Stimulated activated naive B cell treated with anti-CD40 and anti-IgM and Interleukin-4, amounts not matched to agents 10 μg/mL and 1 μg/mL and 100 μg/mL, for 72 hours (primary cell): ENCODE measurements at regions not wholly inside any gene's neighbourhood (a gene's known extent, or its start where the extent isn't known, plus 50 kb on each side); places are given as distances from the start of the nearest gene placed in this dataset.
A peak's percentile ranks its signal among the peaks of the same experiment; 100 is the strongest.

Experiments
- ATAC-seq, 2 donors: fragments of 150-1000 bp; cut with Tn5 transposase; replicated peaks; 2 replicates each; pipeline ENCODE4 v1.10.0; 2021; ENCODE audit warnings: moderate library complexity in 1 of 2
- DNase-seq: peaks from one replicate; pipeline ENCODE4 v3.0.0; 2021
- H3K27ac Mint-ChIP-seq: one replicate; pipeline ENCODE4 v1.8.0; 2022; ENCODE audit warnings: mild to moderate bottlenecking, mixed read lengths
- H3K27me3 Mint-ChIP-seq, 2 donors: one replicate each; pipeline ENCODE4 v1.8.0; 2022; ENCODE audit warnings: mixed read lengths in 2 of 2
- H3K36me3 Mint-ChIP-seq, 2 donors: one replicate each; pipeline ENCODE4 v1.8.0; 2022; ENCODE audit warnings: mixed read lengths in 2 of 2, mild to moderate bottlenecking in 1 of 2
- H3K4me1 Mint-ChIP-seq, 2 donors: one replicate each; pipeline ENCODE4 v1.8.0; 2022; ENCODE audit warnings: mixed read lengths in 2 of 2, mild to moderate bottlenecking in 1 of 2
- H3K4me3 Mint-ChIP-seq, 2 donors: one replicate each; pipeline ENCODE4 v1.8.0; 2022; ENCODE audit warnings: mild to moderate bottlenecking in 2 of 2, mixed read lengths in 2 of 2, moderate library complexity in 1 of 2
- H3K9me3 Mint-ChIP-seq, 2 donors: one replicate each; pipeline ENCODE4 v1.8.0; 2022; ENCODE audit warnings: mixed read lengths in 2 of 2, mild to moderate bottlenecking in 1 of 2

GRCh38 chr11:26191193-26191592, 140.7 kb upstream of the ANO3 start:
- ATAC-seq (peak; percentile 79 to 87), DNase-seq (no peak)
- H3K27ac Mint-ChIP-seq = no peak overlapping the region
- peaks cover 5 to 11% of the 10 kb centered on the region in 2 donors for H3K4me1 Mint-ChIP-seq
- no peaks in the 10 kb centered on the region for H3K9me3 Mint-ChIP-seq
- H3K27me3 Mint-ChIP-seq = no peaks in the 10 kb centered on the region
- no peaks in the 10 kb centered on the region for H3K36me3 Mint-ChIP-seq
- no peak overlapping the region for H3K4me3 Mint-ChIP-seq

- no peak for DNase-seq
- peaks cover 5 to 11% of the 10 kb centered on the region in 2 donors for H3K4me1 Mint-ChIP-seq
- no peaks in the 10 kb centered on the region for H3K36me3 Mint-ChIP-seq
- no peaks in the 10 kb centered on the region for H3K9me3 Mint-ChIP-seq
- no peak overlapping the region for H3K27ac Mint-ChIP-seq
- ATAC-seq = no peak
- no peak overlapping the region for H3K4me3 Mint-ChIP-seq
- no peaks in the 10 kb centered on the region for H3K27me3 Mint-ChIP-seq
Measured at GRCh38 chr11:26193694-26194365, 138.1 kb upstream of the ANO3 start.

GRCh38 chr11:26194881-26195280, 137.0 kb upstream of the ANO3 start:
- DNase-seq (no peak), ATAC-seq (no peak)
- H3K27ac Mint-ChIP-seq = no peak overlapping the region
- no peaks in the 10 kb centered on the region for H3K9me3 Mint-ChIP-seq
- no peaks in the 10 kb centered on the region for H3K27me3 Mint-ChIP-seq
- no peak overlapping the region for H3K4me3 Mint-ChIP-seq
- H3K4me1 Mint-ChIP-seq = peaks cover 5 to 11% of the 10 kb centered on the region in 2 donors
- H3K36me3 Mint-ChIP-seq = no peaks in the 10 kb centered on the region

GRCh38 chr11:26198532-26199096, 133.3 kb upstream of the ANO3 start:
- no peaks in the 10 kb centered on the region for H3K9me3 Mint-ChIP-seq
- no peak overlapping the region for H3K27ac Mint-ChIP-seq
- H3K4me3 Mint-ChIP-seq = no peak overlapping the region
- ATAC-seq (no peak), DNase-seq (no peak)
- H3K27me3 Mint-ChIP-seq = no peaks in the 10 kb centered on the region
- no peaks in the 10 kb centered on the region for H3K4me1 Mint-ChIP-seq
- H3K36me3 Mint-ChIP-seq = no peaks in the 10 kb centered on the region

- Mint-ChIP-seq H3K36me3 (peaks cover 0 to 2% of the 10 kb centered on the region in 2 donors), H3K27me3 (no peaks in the 10 kb centered on the region), H3K27ac (no peak overlapping the region), H3K4me3 (no peak overlapping the region), H3K9me3 (peaks cover 4 to 6% of the 10 kb centered on the region in 2 donors), H3K4me1 (no peaks in the 10 kb centered on the region)
- DNase-seq = no peak
- ATAC-seq = no peak
Measured at GRCh38 chr11:26199331-26200095, 132.4 kb upstream of the ANO3 start.

GRCh38 chr11:26201411-26201810, 130.5 kb upstream of the ANO3 start:
- H3K4me1 Mint-ChIP-seq = no peaks in the 10 kb centered on the region
- H3K4me3 Mint-ChIP-seq = no peak overlapping the region
- peaks cover 0 to 2% of the 10 kb centered on the region in 2 donors for H3K36me3 Mint-ChIP-seq
- H3K27me3 Mint-ChIP-seq = no peaks in the 10 kb centered on the region
- H3K27ac Mint-ChIP-seq = no peak overlapping the region
- H3K9me3 Mint-ChIP-seq = peaks cover 10% of the 10 kb centered on the region in 2 donors
- ATAC-seq (no peak), DNase-seq (no peak)

- DNase-seq = no peak
- H3K36me3 Mint-ChIP-seq = peaks cover 0 to 2% of the 10 kb centered on the region in 2 donors
- peaks cover 10% of the 10 kb centered on the region in 2 donors for H3K9me3 Mint-ChIP-seq
- H3K4me3 Mint-ChIP-seq = no peak overlapping the region
- no peak overlapping the region for H3K27ac Mint-ChIP-seq
- ATAC-seq = no peak
- H3K4me1 Mint-ChIP-seq = no peaks in the 10 kb centered on the region
- H3K27me3 Mint-ChIP-seq = no peaks in the 10 kb centered on the region
Measured at GRCh38 chr11:26202754-26203153, 129.2 kb upstream of the ANO3 start.

GRCh38 chr11:26204101-26204500, 127.8 kb upstream of the ANO3 start:
- Mint-ChIP-seq H3K9me3 (peaks cover 10 to 11% of the 10 kb centered on the region in 2 donors), H3K4me3 (no peak overlapping the region), H3K36me3 (peaks cover 0 to 2% of the 10 kb centered on the region in 2 donors), H3K27me3 (no peaks in the 10 kb centered on the region), H3K27ac (no peak overlapping the region), H3K4me1 (no peaks in the 10 kb centered on the region)
- no peak for DNase-seq
- no peak for ATAC-seq

- ATAC-seq (peak; percentile 42 to 57), DNase-seq (no peak)
- Mint-ChIP-seq H3K27ac (peak overlapping the region; percentile 20), H3K36me3 (peaks cover 0 to 2% of the 10 kb centered on the region in 2 donors), H3K27me3 (no peaks in the 10 kb centered on the region), H3K4me3 (no peak overlapping the region), H3K4me1 (no peaks in the 10 kb centered on the region), H3K9me3 (peaks cover 10 to 13% of the 10 kb centered on the region in 2 donors)
Measured at GRCh38 chr11:26204839-26205238, 127.1 kb upstream of the ANO3 start.

GRCh38 chr11:26219183-26220117, 112.5 kb upstream of the ANO3 start:
- no peaks in the 10 kb centered on the region for H3K36me3 Mint-ChIP-seq
- no peak for DNase-seq
- H3K27me3 Mint-ChIP-seq = peaks cover 0 to 4% of the 10 kb centered on the region in 2 donors
- H3K9me3 Mint-ChIP-seq = no peaks in the 10 kb centered on the region
- ATAC-seq = no peak
- no peak overlapping the region for H3K4me3 Mint-ChIP-seq
- H3K4me1 Mint-ChIP-seq = peaks cover 0 to 4% of the 10 kb centered on the region in 2 donors
- no peak overlapping the region for H3K27ac Mint-ChIP-seq

- no peaks in the 10 kb centered on the region for H3K27me3 Mint-ChIP-seq
- H3K27ac Mint-ChIP-seq = no peak overlapping the region
- no peak for ATAC-seq
- no peaks in the 10 kb centered on the region for H3K9me3 Mint-ChIP-seq
- H3K36me3 Mint-ChIP-seq = no peaks in the 10 kb centered on the region
- H3K4me3 Mint-ChIP-seq = no peak overlapping the region
- H3K4me1 Mint-ChIP-seq = no peaks in the 10 kb centered on the region
- no peak for DNase-seq
Measured at GRCh38 chr11:26225646-26226045, 106.3 kb upstream of the ANO3 start.

GRCh38 chr11:26227301-26227746, 104.6 kb upstream of the ANO3 start:
- peak; percentile 63 to 84 for ATAC-seq
- H3K9me3 Mint-ChIP-seq = no peaks in the 10 kb centered on the region
- H3K27me3 Mint-ChIP-seq = no peaks in the 10 kb centered on the region
- no peak for DNase-seq
- H3K27ac Mint-ChIP-seq = no peak overlapping the region
- no peaks in the 10 kb centered on the region for H3K36me3 Mint-ChIP-seq
- no peaks in the 10 kb centered on the region for H3K4me1 Mint-ChIP-seq
- H3K4me3 Mint-ChIP-seq = no peak overlapping the region

- Mint-ChIP-seq H3K27ac (no peak overlapping the region), H3K27me3 (no peaks in the 10 kb centered on the region), H3K4me1 (no peaks in the 10 kb centered on the region), H3K36me3 (no peaks in the 10 kb centered on the region), H3K9me3 (no peaks in the 10 kb centered on the region), H3K4me3 (no peak overlapping the region)
- ATAC-seq (no peak), DNase-seq (no peak)
Measured at GRCh38 chr11:26227883-26228502, 103.9 kb upstream of the ANO3 start.

- no peaks in the 10 kb centered on the region for H3K27me3 Mint-ChIP-seq
- DNase-seq (no peak), ATAC-seq (no peak)
- no peaks in the 10 kb centered on the region for H3K36me3 Mint-ChIP-seq
- H3K27ac Mint-ChIP-seq = no peak overlapping the region
- no peaks in the 10 kb centered on the region for H3K4me1 Mint-ChIP-seq
- peaks cover 0 to 3% of the 10 kb centered on the region in 2 donors for H3K9me3 Mint-ChIP-seq
- no peak overlapping the region for H3K4me3 Mint-ChIP-seq
Measured at GRCh38 chr11:26228778-26229177, 103.2 kb upstream of the ANO3 start.
